NCI-H446 treated with DMSO at 0.1 percent for 48 hours (cell line): ENCODE measurements at regions not wholly inside any gene's neighbourhood (a gene's known extent, or its start where the extent isn't known, plus 50 kb on each side); places are given as distances from the start of the nearest gene placed in this dataset.
"Not testable (repeated sequence)": the region's sequence is repeated elsewhere in the genome, so short reads cannot be mapped to it uniquely, and the experiment has no call there.

Experiments
- DNase-seq: peaks from one replicate; lab custom pipeline; 2025; lab: John Stamatoyannopoulos, UW

GRCh38 chr2:192957425-192957824, 762.7 kb upstream of the TMEFF2 start:
- no peak for DNase-seq

DNA sequence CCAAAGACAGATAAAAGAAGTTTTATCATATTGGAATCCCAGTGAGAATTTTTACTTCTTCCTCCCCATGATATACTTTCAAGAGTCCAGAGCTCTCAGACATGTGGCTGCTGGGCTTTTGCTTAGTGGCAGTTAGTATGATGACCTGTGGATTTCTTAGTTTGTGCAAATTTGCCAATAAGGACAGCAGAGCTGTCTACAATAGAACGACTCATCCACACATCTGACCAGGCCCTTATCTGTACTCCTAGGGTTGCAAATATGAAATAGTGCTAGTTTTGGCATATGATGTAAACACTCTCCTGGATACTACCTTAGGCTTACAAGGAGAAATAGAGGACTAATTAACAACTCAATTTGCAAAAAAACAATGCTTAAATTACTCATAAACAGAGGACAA, 758.4 kb upstream of the TMEFF2 start:
- DNase-seq, result no peak

DNA sequence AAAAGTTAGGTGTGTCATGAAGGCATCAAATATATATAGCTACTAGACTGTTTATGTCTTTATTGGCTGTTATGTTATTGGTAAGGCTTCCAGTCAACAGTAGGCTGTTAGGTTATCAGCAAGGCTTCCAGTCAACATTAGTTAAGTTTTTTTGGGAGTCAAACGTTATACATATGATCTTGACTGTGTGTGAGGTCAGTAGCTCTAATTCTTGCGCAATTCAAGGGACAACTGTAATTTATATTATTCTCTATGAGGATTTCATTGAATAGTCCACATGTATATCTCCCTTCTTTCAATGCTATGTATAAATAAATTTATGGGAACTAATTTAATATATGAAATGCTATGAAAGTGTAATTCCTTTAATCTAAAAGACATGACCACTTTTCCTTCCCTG, 757.5 kb upstream of the TMEFF2 start:
- DNase-seq, result no peak

- no peak for DNase-seq
Observed at GRCh38 chr2:192948316-192948715, 753.6 kb upstream of the TMEFF2 start.

GRCh38 chr2:192947352-192947751, 752.6 kb upstream of the TMEFF2 start:
- no peak for DNase-seq

GRCh38 chr2:192940767-192941166, 746.0 kb upstream of the TMEFF2 start:
- no peak for DNase-seq

GRCh38 chr2:192932376-192932775, 737.6 kb upstream of the TMEFF2 start:
- DNase-seq, result no peak

- DNase-seq, result not testable (repeated sequence)
Observed at GRCh38 chr2:192921631-192922030, 726.9 kb upstream of the TMEFF2 start.

DNA sequence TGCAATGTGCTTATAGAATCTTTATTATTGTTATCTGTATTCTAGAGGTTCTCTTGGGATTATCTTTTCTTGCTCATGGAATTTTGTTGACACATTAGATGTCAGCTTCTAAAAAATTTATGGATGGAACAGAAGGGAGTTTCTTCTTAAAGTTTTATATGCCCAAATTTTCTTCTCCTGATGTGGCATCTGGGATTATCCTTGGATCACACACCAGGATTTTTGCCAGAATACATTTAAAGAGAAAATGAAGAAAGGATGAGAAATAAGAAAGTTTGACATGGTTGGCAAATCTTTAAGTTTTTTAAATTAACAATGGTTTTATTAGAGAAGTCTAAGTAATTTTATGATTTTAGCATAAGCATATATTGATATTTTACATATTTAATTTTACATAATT, 706.7 kb upstream of the TMEFF2 start:
- DNase-seq, result no peak

- DNase-seq, result no peak
Observed at GRCh38 chr2:192899466-192899865, 704.7 kb upstream of the TMEFF2 start.

DNA sequence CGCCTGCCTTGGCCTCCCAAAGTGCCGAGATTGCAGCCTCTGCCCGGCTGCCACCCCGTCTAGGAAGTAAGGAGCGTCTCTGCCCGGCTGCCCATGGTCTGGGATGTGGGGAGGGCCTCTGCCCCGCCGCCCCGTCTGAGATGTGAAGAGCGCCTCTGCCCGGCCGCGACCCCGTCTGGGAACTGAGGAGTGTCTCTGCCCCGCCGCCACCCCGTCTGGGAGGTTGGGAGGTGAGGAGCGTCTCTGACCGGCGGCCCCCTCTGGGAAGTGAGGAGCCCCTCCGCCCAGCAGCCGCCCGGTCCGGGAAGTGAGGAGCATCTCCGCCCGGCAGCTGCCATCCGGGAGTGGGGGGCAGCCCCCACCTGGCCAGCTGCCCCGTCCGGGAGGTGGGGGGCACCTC, 699.2 kb upstream of the TMEFF2 start:
- DNase-seq, result not testable (repeated sequence)

DNA sequence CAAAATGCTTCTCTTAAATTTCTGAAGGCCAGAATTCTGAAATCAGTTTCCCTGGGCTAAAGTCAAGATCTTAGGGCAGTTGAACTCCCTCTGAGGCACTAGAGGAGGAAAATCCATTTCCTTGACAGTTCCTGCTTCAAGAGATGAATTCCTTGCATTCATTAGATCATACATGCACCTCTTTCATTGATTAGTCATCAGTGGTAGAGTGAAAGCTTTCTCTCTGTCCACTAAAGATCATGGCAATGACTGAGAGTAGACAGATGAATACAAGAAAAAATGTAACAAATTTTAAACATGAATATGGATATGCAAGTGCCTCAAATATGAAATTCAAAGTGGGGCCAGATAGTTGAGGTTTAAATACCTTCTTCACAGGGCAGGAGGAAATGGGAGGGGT, 693.4 kb upstream of the TMEFF2 start:
- no peak for DNase-seq

- no peak for DNase-seq
Observed at GRCh38 chr2:192887337-192887736, 692.6 kb upstream of the TMEFF2 start.

GRCh38 chr2:192886636-192887035, 691.9 kb upstream of the TMEFF2 start:
- no peak for DNase-seq

- no peak for DNase-seq
Observed at GRCh38 chr2:192885569-192886160, 690.9 kb upstream of the TMEFF2 start.

DNA sequence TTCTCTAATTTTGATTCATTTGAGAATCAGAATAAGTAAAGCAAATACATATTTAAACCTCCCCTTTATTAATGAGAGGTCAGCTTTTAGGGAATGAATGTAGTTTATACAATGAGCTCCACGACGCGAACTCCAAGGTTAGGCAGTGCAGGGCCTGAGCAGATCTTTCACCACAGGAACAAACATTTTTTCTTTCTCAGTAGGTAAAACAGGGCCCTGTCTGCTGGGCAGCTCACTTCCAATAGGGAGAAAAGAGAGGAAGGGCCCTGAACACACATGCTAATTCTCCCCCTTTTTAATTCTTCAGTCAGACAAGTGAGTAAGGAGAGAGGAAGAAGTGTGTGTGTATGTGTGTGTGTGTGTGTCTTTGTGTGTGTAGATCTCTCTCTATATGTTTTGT, 682.4 kb upstream of the TMEFF2 start:
- no peak for DNase-seq

- DNase-seq, result no peak
Observed at GRCh38 chr2:192876698-192877097, 682.0 kb upstream of the TMEFF2 start.

- no peak for DNase-seq
Observed at GRCh38 chr2:192854706-192855105, 660.0 kb upstream of the TMEFF2 start.

DNA sequence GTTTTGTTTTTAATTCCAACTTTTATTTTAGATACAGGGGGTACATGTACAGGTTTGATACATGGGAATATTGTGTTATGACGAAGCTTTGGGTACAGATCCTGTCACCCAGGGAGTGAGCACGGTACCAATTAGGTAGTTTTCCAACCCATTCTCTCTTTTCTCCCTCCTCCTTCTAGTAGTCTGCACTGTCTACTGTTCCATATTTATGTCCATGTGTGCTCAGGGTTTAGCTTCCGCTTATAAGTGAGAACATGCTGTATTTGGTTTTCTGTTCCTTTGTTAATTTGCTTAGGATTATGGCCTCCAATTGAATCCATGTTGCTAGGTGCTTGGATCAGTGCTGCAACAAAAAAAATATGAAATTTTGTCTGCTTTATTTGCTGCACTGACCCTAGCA, 659.3 kb upstream of the TMEFF2 start:
- DNase-seq, result no peak

DNA sequence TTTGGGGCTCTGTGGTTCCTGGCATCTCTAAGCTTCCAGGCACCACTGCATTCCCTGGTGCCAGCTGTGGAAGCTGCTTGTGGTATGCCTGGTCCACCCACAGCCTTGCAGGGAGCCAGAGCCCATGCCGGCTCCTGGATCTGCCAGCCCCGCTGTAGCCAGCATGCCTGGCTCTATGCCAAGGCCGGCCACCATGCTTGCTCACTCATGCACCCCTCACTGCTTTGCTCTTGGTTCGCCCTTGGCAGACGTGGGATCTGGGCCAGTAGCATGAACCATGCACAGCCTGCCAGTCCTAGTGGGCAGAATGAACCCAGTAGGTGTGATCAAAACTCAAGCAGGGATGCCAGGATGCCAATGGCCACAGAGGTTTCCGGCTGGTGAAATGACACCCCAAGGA, 634.2 kb upstream of the TMEFF2 start:
- no peak for DNase-seq

- DNase-seq, result no peak
Observed at GRCh38 chr2:192828175-192828574, 633.4 kb upstream of the TMEFF2 start.

DNA sequence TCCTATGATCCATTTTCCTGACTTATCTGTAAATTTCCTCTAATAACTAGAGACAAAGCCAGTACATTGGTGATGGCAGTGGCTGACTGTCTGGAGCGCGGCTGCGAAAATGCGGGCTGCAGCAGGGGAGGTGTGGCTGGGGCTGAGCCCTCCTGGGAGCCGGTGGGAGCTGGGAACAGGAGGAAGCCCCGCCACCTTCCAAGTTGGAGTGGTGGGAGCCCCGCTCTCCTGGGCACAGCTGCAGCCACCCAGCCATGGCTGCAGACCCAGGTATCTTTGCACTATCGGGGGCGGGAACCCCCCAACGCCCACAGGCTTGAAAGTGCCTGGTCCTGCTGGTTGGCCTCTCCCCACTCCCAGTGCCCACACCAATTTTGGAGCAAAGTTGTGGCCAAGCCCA, 633.0 kb upstream of the TMEFF2 start:
- no peak for DNase-seq

DNA sequence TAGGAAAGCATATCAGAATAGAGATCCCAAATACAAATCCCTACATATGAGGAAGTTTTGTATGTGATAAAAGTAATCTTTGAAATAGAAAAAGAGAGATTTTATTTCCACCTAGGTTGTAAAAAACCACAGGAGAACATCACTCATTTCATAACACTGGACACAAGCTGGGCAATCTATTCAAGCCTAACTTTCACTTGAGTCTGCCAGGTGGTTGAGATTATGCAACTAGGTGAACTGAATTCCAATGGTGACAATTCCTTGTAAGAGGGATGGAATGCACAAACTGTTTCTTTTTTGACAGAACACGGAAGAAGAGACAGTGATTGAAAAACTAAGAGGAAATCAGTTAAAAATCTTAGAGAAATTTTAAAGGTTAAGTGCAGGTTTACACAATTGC, 619.6 kb upstream of the TMEFF2 start:
- no peak for DNase-seq

- DNase-seq, result no peak
Observed at GRCh38 chr2:192813341-192813740, 618.6 kb upstream of the TMEFF2 start.

DNA sequence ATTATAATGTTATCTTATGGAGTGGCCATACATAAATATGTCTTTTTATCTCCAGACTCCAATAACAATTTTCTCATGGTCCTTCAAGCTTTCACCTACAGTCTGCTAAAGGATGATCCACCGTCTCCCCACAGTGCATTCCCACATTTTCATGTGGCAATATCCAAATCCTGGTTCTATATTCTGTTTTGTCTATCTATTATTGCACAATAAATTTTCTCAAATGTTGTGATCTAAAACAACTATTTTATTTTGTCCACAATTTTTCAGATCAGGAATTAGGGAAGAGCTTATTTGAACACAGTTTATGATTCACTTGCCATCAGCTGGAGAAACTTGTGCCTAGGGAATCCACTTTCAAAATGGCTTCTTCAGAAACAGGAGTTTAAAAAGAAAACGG, 614.4 kb upstream of the TMEFF2 start:
- no peak for DNase-seq
